OCI-LY3 (cell line): ENCODE measurements at regions not wholly inside any gene's neighbourhood (a gene's known extent, or its start where the extent isn't known, plus 50 kb on each side); places are given as distances from the start of the nearest gene placed in this dataset.

ENCODE experiments used
- H2AFZ ChIP-seq: fragments of 200-600, 300-600 bp; shearing (Covaris generic); 2 replicates; pipeline ENCODE4 v1.6.0; 2014; ENCODE audit warnings: antibody characterized with exemption, low read depth, low read length
- H3K27ac ChIP-seq: fragments of 200-600, 300-600 bp; sonication (generic); 2 replicates; pipeline ENCODE4 v1.5.1; 2014; ENCODE audit warnings: mild to moderate bottlenecking, low read length, moderate library complexity, mixed read lengths
- H3K27me3 ChIP-seq: fragments of 200-600, 300-600 bp; sonication (generic); 2 replicates; pipeline ENCODE4 v1.6.1; 2014; ENCODE audit warnings: low read depth, low read length, mixed read lengths
- H3K36me3 ChIP-seq: fragments of 200-600, 300-600 bp; sonication (generic); replicated peaks from 2 replicates; pipeline ENCODE3; 2014; ENCODE audit warnings: low read depth, low read length, mixed read lengths
- H3K4me1 ChIP-seq: fragments of 300-600, 200-600 bp; sonication (generic); 2 replicates; pipeline ENCODE4 v1.6.1; 2014; ENCODE audit warnings: low read length, mixed read lengths
- H3K4me2 ChIP-seq: fragments of 200-600, 300-600 bp; sonication (generic); 2 replicates; pipeline ENCODE4 v1.6.1; 2014; ENCODE audit warnings: low read length, mixed read lengths
- H3K4me3 ChIP-seq: fragments of 300-600, 200-600 bp; sonication (generic); 2 replicates; pipeline ENCODE4 v1.5.1; 2014; ENCODE audit warnings: antibody characterized with exemption, mild to moderate bottlenecking, low read length, moderate library complexity
- H3K79me2 ChIP-seq: fragments of 300-600, 200-600 bp; shearing (Covaris generic); 2 replicates; pipeline ENCODE4 v1.6.1; 2014; ENCODE audit warnings: mild to moderate bottlenecking, low read length, mixed read lengths
- H3K9ac ChIP-seq: fragments of 300-600, 200-600 bp; shearing (Covaris generic); 2 replicates; pipeline ENCODE4 v1.6.0; 2014; ENCODE audit warnings: mild to moderate bottlenecking, low read length, moderate library complexity
- H3K9me3 ChIP-seq: fragments of 200-600, 300-600 bp; shearing (Covaris generic); 2 replicates; pipeline ENCODE4 v1.6.1; 2014; ENCODE audit warnings: low read length, mixed read lengths; ENCODE audit not compliant: insufficient read depth
- H4K20me1 ChIP-seq: fragments of 200-600, 300-600 bp; sonication (generic); 2 replicates; pipeline ENCODE4 v1.6.1; 2016; ENCODE audit warnings: low read length, mixed read lengths; ENCODE audit not compliant: insufficient read depth
- EZH2phosphoT487 ChIP-seq: fragments of 200-600 bp; shearing (Covaris generic); IDR thresholded peaks from 2 replicates; pipeline ENCODE4 v1.6.1; 2018; ENCODE audit warnings: antibody characterized with exemption, mixed run types, low read depth
- TF ChIP-seq, protein P1 (sequence below): fragments of 200-600, 300-600 bp; sonication (generic); IDR thresholded peaks from 2 replicates; pipeline ENCODE4 v1.5.1; 2014; ENCODE audit warnings: antibody characterized with exemption, low read length, low read depth

DNA sequence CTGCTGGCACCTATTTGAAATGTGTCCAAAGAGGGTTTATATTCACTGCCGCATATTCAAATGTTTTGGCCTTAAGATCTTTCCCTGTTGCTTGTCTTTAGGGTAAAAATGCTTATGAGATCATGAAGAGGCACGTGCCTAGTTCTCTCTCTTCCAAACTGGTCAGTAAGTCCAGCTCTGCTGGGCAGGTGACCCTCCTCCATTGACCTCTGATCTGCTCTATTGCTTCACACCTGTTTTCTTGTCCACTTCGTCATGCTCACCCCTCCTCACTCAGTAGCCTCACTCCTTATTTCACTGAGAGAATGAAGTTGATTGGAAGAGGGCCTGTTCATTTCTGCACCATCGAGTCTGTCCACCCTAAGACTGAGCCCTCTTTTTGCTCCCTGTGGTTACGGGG lies 140.5 kb upstream of the COBL start:
- no peak overlapping the region for H3K4me3 ChIP-seq
- H3K27me3 ChIP-seq, result no peaks in the 10 kb centered on the region
- H3K4me1 ChIP-seq, result no peaks in the 10 kb centered on the region
- no peak for TF ChIP-seq EZH2phosphoT487
- TF ChIP-seq, protein P1, sequence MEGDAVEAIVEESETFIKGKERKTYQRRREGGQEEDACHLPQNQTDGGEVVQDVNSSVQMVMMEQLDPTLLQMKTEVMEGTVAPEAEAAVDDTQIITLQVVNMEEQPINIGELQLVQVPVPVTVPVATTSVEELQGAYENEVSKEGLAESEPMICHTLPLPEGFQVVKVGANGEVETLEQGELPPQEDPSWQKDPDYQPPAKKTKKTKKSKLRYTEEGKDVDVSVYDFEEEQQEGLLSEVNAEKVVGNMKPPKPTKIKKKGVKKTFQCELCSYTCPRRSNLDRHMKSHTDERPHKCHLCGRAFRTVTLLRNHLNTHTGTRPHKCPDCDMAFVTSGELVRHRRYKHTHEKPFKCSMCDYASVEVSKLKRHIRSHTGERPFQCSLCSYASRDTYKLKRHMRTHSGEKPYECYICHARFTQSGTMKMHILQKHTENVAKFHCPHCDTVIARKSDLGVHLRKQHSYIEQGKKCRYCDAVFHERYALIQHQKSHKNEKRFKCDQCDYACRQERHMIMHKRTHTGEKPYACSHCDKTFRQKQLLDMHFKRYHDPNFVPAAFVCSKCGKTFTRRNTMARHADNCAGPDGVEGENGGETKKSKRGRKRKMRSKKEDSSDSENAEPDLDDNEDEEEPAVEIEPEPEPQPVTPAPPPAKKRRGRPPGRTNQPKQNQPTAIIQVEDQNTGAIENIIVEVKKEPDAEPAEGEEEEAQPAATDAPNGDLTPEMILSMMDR, result no peak
- no peaks in the 10 kb centered on the region for H4K20me1 ChIP-seq
- no peaks in the 10 kb centered on the region for H3K79me2 ChIP-seq
- no peaks in the 10 kb centered on the region for H3K36me3 ChIP-seq
- H2AFZ ChIP-seq, result no peak overlapping the region
- no peak overlapping the region for H3K4me2 ChIP-seq
- H3K9ac ChIP-seq, result no peak overlapping the region
- no peak overlapping the region for H3K27ac ChIP-seq
- no peaks in the 10 kb centered on the region for H3K9me3 ChIP-seq

DNA sequence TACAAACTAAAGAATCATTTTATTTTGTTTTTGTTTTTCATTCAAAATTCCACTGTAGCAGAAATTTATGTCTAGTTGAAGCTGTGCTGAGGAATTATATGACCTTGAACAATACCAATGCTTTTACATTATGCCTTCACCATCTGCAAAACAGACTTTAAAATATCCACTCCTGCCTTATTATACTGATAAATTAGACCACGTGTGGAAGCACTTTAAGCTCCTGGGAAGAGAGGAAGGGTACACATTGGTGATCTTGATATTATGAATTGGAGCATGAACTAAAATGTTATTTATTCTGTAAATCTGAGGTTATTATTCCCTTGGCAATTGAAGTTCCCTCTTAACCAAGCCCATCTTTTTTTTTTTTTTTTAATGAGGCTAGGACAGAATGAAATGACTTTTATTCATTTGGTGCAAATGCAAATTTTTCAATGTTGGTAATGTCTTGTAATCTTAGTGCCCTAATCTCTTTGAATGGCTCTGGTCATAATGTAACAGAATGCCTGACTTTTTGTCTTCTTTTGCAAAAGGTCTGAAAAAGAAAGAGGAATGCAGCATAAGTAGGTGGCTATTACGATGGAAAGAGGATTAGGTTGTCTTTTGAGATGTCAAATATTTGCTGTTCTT lies 139.9 kb upstream of the COBL start:
- Histone ChIP-seq H4K20me1 (no peaks in the 10 kb centered on the region), H3K27me3 (no peaks in the 10 kb centered on the region), H3K4me3 (no peak overlapping the region), H3K79me2 (no peaks in the 10 kb centered on the region), H3K27ac (no peak overlapping the region), H3K36me3 (no peaks in the 10 kb centered on the region), H3K9ac (no peak overlapping the region), H3K4me1 (no peaks in the 10 kb centered on the region), H3K9me3 (no peaks in the 10 kb centered on the region), H3K4me2 (no peak overlapping the region), H2AFZ (no peak overlapping the region)
- no peak for TF ChIP-seq EZH2phosphoT487
- TF ChIP-seq, protein P1, result no peak

DNA sequence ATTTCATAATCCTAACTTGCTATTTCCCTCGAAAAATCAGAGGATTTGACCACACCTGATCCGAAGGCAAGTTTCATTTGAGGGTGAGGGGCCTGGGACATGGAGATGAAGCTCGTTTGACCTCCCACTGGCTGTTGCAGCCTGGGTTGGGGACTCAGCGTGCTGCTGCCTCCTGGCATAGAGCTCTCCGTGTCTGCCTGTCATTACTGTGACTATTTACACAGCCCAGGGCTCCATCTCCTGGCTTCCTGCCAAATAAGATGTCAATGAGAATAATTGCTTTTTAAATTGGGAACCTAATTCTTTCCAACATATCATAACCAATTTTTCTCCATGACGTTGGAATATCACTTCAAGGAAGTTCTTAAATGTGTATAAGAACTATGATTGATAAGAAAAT lies 139.3 kb upstream of the COBL start:
- Histone ChIP-seq H3K9ac (no peak overlapping the region), H3K4me1 (no peaks in the 10 kb centered on the region)

DNA sequence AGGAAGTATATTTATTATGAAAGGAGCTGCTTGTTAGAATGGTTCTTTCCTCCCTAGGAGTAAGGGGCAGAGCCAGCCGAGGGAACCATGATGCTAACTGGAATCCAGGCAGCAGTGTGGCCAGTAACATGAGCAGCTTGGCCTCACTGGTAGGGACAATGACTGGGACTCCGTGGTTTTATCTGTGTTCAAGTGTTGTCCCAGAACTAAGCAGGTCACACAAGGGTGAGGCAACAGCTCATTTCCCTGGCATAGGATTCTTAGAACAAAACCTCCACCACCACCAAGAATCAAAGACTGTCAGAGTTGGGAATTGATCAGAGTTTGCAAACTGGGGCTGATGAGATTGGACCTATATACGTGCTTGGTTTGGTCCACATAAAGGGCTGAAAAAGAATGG lies 138.9 kb upstream of the COBL start:
- no peak overlapping the region for H3K4me3 ChIP-seq
- H2AFZ ChIP-seq, result no peak overlapping the region
- no peak overlapping the region for H3K27ac ChIP-seq
- no peaks in the 10 kb centered on the region for H3K4me1 ChIP-seq
- H3K27me3 ChIP-seq, result no peaks in the 10 kb centered on the region
- H3K36me3 ChIP-seq, result no peaks in the 10 kb centered on the region
- no peaks in the 10 kb centered on the region for H3K9me3 ChIP-seq
- no peaks in the 10 kb centered on the region for H3K79me2 ChIP-seq
- no peak overlapping the region for H3K9ac ChIP-seq
- no peaks in the 10 kb centered on the region for H4K20me1 ChIP-seq
- TF ChIP-seq, protein P1, result no peak
- TF ChIP-seq EZH2phosphoT487, result no peak
- H3K4me2 ChIP-seq, result no peak overlapping the region

More for the DNA sequence above, 139.3 kb upstream of the COBL start:
- no peaks in the 10 kb centered on the region for H3K9me3 ChIP-seq
- H2AFZ ChIP-seq, result no peak overlapping the region
- H3K27me3 ChIP-seq, result no peaks in the 10 kb centered on the region
- no peak for TF ChIP-seq EZH2phosphoT487
- TF ChIP-seq, protein P1, result no peak
- H3K36me3 ChIP-seq, result no peaks in the 10 kb centered on the region
- no peaks in the 10 kb centered on the region for H4K20me1 ChIP-seq
- H3K4me2 ChIP-seq, result no peak overlapping the region
- no peaks in the 10 kb centered on the region for H3K79me2 ChIP-seq
- H3K27ac ChIP-seq, result no peak overlapping the region
- H3K4me3 ChIP-seq, result no peak overlapping the region
